ENCODE measurements at regions not wholly inside any gene's neighbourhood (a gene's known extent, or its start where the extent isn't known, plus 50 kb on each side); places are given as distances from the start of the nearest gene placed in this dataset.

DNA sequence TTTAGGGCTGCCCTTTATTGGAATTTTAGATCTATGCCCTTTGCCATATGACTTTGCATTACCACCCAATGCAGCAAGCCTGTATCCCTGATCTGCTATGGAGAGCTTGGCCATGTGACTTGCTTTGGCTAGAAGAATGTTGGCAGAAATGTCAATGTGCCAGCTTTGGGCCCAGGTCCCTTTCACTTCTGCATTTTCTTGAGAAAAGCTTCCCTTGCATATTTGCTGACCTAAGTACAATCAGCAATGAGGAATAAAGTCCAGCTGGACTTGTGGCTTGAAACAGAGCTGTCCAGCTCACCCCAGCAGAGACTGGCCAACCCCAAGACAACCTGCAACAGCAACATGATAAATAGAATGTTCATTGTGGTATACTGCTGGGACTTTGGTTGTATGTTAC lies 135.9 kb downstream of the PAH start:
- TF ChIP-seq TAF1 (IDR thresholded peaks at IDR 0.05; ENCODE audit: borderline replicate concordance, low read depth, low read length): no peak
- TF ChIP-seq POLR2A (IDR thresholded peaks at IDR 0.05; ENCODE audit: low read depth, low read length): no peak

Measured in GM12892 (cell line).